Esophagus muscularis mucosa (tissue), 3 donors: ENCODE measurements at regions not wholly inside any gene's neighbourhood (a gene's known extent, or its start where the extent isn't known, plus 50 kb on each side); places are given as distances from the start of the nearest gene placed in this dataset.

Experiments
- CTCF ChIP-seq, 3 experiments: fragments of 200-600 bp in 2 of 3; fragments of 450-650 bp in 1 of 3; sonication (generic) in 2 of 3; IDR thresholded peaks; one replicate each; pipeline ENCODE4 v1.5.1; 2017 to 2019; ENCODE audit warnings: antibody characterized with exemption in 3 of 3, mild to moderate bottlenecking in 2 of 3, moderate library complexity in 1 of 3
- POLR2A ChIP-seq: fragments of 450-650 bp; IDR thresholded peaks from one replicate; pipeline ENCODE4 v1.6.1; 2017; ENCODE audit warnings: antibody characterized with exemption, moderate library complexity, mild to moderate bottlenecking, low read depth

GRCh38 chr16:7140899-7141298 is 191.7 kb upstream of the RBFOX1 start:
- TF ChIP-seq CTCF (IDR thresholded peaks at IDR 0.05), result no peak
- TF ChIP-seq POLR2A, result no peak
